ENCODE measurements at regions not wholly inside any gene's neighbourhood (a gene's known extent, or its start where the extent isn't known, plus 50 kb on each side); places are given as distances from the start of the nearest gene placed in this dataset.

- CTCF ChIA-PET: no interaction called here
- TF ChIP-seq, protein P1, sequence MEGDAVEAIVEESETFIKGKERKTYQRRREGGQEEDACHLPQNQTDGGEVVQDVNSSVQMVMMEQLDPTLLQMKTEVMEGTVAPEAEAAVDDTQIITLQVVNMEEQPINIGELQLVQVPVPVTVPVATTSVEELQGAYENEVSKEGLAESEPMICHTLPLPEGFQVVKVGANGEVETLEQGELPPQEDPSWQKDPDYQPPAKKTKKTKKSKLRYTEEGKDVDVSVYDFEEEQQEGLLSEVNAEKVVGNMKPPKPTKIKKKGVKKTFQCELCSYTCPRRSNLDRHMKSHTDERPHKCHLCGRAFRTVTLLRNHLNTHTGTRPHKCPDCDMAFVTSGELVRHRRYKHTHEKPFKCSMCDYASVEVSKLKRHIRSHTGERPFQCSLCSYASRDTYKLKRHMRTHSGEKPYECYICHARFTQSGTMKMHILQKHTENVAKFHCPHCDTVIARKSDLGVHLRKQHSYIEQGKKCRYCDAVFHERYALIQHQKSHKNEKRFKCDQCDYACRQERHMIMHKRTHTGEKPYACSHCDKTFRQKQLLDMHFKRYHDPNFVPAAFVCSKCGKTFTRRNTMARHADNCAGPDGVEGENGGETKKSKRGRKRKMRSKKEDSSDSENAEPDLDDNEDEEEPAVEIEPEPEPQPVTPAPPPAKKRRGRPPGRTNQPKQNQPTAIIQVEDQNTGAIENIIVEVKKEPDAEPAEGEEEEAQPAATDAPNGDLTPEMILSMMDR (IDR thresholded peaks at IDR 0.05; ENCODE audit: unreplicated experiment): no peak
- BruUV-seq (replicated peaks): no TSS peak
Measured at GRCh38 chr16:58962811-58963210, 228.7 kb upstream of the GOT2 start.

GRCh38 chr16:58960484-58960883 is 226.4 kb upstream of the GOT2 start:
- Mint-ChIP-seq H3K27me3 (ENCODE audit: insufficient read depth, unreplicated experiment) (peaks cover 24% of the 10 kb centered on the region), H3K9me3 (ENCODE audit: unreplicated experiment) (no peaks in the 10 kb centered on the region), H3K27ac (ENCODE audit: low read depth, unreplicated experiment) (no peak overlapping the region), H3K36me3 (ENCODE audit: insufficient read depth, unreplicated experiment) (no peaks in the 10 kb centered on the region), H3K4me1 (ENCODE audit: insufficient read depth, unreplicated experiment) (no peaks in the 10 kb centered on the region), H3K4me3 (ENCODE audit: unreplicated experiment) (no peak overlapping the region)
- intact Hi-C loops (cut with micrococcal nuclease): no loop called here
- BruUV-seq (replicated peaks): no TSS peak
- POLR2A ChIA-PET: no interaction called here
- TF ChIP-seq, protein P1 (IDR thresholded peaks at IDR 0.05; ENCODE audit: unreplicated experiment): no peak
- no peak for DNase-seq (ENCODE audit: unreplicated experiment)
- CTCF ChIA-PET: no interaction called here

More at GRCh38 chr16:58962811-58963210, 228.7 kb upstream of the GOT2 start:
- Mint-ChIP-seq H3K36me3 (ENCODE audit: insufficient read depth, unreplicated experiment) (no peaks in the 10 kb centered on the region), H3K27me3 (ENCODE audit: insufficient read depth, unreplicated experiment) (peaks cover 17% of the 10 kb centered on the region), H3K9me3 (ENCODE audit: unreplicated experiment) (no peaks in the 10 kb centered on the region), H3K27ac (ENCODE audit: low read depth, unreplicated experiment) (no peak overlapping the region), H3K4me3 (ENCODE audit: unreplicated experiment) (no peak overlapping the region), H3K4me1 (ENCODE audit: insufficient read depth, unreplicated experiment) (no peaks in the 10 kb centered on the region)
- POLR2A ChIA-PET: no interaction called here
- no peak for DNase-seq (ENCODE audit: unreplicated experiment)
- intact Hi-C loops (cut with micrococcal nuclease): no loop called here

DNA sequence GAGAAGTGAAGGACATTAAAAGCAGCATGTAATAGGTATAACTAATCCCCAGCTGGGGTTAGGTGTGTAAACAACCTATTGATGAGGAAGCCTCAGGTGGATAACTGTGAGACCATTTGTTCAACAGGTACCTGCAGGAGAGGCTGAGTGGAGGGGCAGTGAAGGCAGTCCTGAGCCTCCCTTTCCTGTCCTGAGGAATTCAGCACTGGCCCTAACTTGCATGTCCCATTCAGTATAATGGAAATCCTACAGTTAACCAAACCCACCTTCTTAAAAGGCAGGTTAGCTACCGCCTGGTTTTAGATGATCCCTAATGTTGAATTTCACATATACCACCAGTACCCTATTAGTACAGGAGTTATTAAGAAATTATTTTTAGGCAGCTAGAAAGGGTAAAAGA is 225.9 kb upstream of the GOT2 start:
- H3K27ac Mint-ChIP-seq (ENCODE audit: low read depth, unreplicated experiment): no peak overlapping the region
- no peaks in the 10 kb centered on the region for H3K36me3 Mint-ChIP-seq (ENCODE audit: insufficient read depth, unreplicated experiment)
- CTCF ChIA-PET: no interaction called here
- H3K27me3 Mint-ChIP-seq (ENCODE audit: insufficient read depth, unreplicated experiment): peaks cover 24% of the 10 kb centered on the region
- POLR2A ChIA-PET: no interaction called here
- no peaks in the 10 kb centered on the region for H3K4me1 Mint-ChIP-seq (ENCODE audit: insufficient read depth, unreplicated experiment)
- DNase-seq (ENCODE audit: unreplicated experiment): no peak
- intact Hi-C loops (cut with micrococcal nuclease): no loop called here
- no TSS peak for BruUV-seq (replicated peaks)
- no peak overlapping the region for H3K4me3 Mint-ChIP-seq (ENCODE audit: unreplicated experiment)
- no peaks in the 10 kb centered on the region for H3K9me3 Mint-ChIP-seq (ENCODE audit: unreplicated experiment)
- TF ChIP-seq, protein P1 (IDR thresholded peaks at IDR 0.05; ENCODE audit: unreplicated experiment): no peak

GRCh38 chr16:58958749-58959148 is 224.6 kb upstream of the GOT2 start:
- H3K27me3 Mint-ChIP-seq (ENCODE audit: insufficient read depth, unreplicated experiment): peaks cover 24% of the 10 kb centered on the region
- no TSS peak for BruUV-seq (replicated peaks)
- H3K9me3 Mint-ChIP-seq (ENCODE audit: unreplicated experiment): no peaks in the 10 kb centered on the region
- ChIA-PET POLR2A (interaction anchor here (0.7 kb wide), 1 partner anchor 39 kb away, joined by 3 read pairs; no protein-coding TSS in a partner anchor), CTCF (no interaction called here)
- DNase-seq (ENCODE audit: unreplicated experiment): no peak
- no peaks in the 10 kb centered on the region for H3K36me3 Mint-ChIP-seq (ENCODE audit: insufficient read depth, unreplicated experiment)
- H3K4me3 Mint-ChIP-seq (ENCODE audit: unreplicated experiment): no peak overlapping the region
- H3K27ac Mint-ChIP-seq (ENCODE audit: low read depth, unreplicated experiment): no peak overlapping the region
- TF ChIP-seq, protein P1 (IDR thresholded peaks at IDR 0.05; ENCODE audit: unreplicated experiment): no peak
- H3K4me1 Mint-ChIP-seq (ENCODE audit: insufficient read depth, unreplicated experiment): no peaks in the 10 kb centered on the region
- intact Hi-C loops (cut with micrococcal nuclease): no loop called here
